Brain microvascular endothelial cell (primary cell): ENCODE measurements at regions not wholly inside any gene's neighbourhood (a gene's known extent, or its start where the extent isn't known, plus 50 kb on each side); places are given as distances from the start of the nearest gene placed in this dataset.
A peak's percentile ranks its signal among the peaks of the same experiment; 100 is the strongest.
"Not testable (repeated sequence)": the region's sequence is repeated elsewhere in the genome, so short reads cannot be mapped to it uniquely, and the experiment has no call there.

Experiments used
- DNase-seq: peaks from one replicate; pipeline ENCODE4 v3.0.0-alpha.2; 2020
- H3K27ac ChIP-seq: fragments of 250-450 bp; sonication (Bioruptor Pico); 2 replicates; pipeline ENCODE4 v1.5.1; 2020; ENCODE audit warnings: mild to moderate bottlenecking, moderate library complexity
- H3K27me3 ChIP-seq: fragments of 250-450 bp; sonication (Bioruptor Pico); replicated peaks from 2 replicates; pipeline ENCODE4 v1.5.1; 2020; ENCODE audit warnings: mild to moderate bottlenecking
- H3K36me3 ChIP-seq: fragments of 250-450 bp; sonication (Bioruptor Pico); replicated peaks from 2 replicates; pipeline ENCODE4 v1.5.1; 2020; ENCODE audit warnings: mild to moderate bottlenecking
- H3K4me3 ChIP-seq: 2 replicates; pipeline ENCODE4 v1.5.1; 2011; ENCODE audit warnings: low read depth, mild to moderate bottlenecking, control low read depth, low read length, moderate library complexity
- in situ Hi-C: cut with HindIII; loops from 2 replicates; pipeline ENCODE4 v1.10.0; 2017; ENCODE audit warnings: low sequenced_read_pairs, low pct_ligation_motif_present
- TF ChIP-seq, protein P1 (sequence below): IDR thresholded peaks from 2 replicates; pipeline ENCODE4 v1.5.1; 2011; ENCODE audit warnings: low read depth, mild to moderate bottlenecking, moderate library complexity, low read length, control low read depth, inconsistent platforms; ENCODE audit errors: missing control alignments

GRCh38 chr14:49286257-49286983 is 299.8 kb downstream of the RPS29 start:
- TF ChIP-seq, protein P1, sequence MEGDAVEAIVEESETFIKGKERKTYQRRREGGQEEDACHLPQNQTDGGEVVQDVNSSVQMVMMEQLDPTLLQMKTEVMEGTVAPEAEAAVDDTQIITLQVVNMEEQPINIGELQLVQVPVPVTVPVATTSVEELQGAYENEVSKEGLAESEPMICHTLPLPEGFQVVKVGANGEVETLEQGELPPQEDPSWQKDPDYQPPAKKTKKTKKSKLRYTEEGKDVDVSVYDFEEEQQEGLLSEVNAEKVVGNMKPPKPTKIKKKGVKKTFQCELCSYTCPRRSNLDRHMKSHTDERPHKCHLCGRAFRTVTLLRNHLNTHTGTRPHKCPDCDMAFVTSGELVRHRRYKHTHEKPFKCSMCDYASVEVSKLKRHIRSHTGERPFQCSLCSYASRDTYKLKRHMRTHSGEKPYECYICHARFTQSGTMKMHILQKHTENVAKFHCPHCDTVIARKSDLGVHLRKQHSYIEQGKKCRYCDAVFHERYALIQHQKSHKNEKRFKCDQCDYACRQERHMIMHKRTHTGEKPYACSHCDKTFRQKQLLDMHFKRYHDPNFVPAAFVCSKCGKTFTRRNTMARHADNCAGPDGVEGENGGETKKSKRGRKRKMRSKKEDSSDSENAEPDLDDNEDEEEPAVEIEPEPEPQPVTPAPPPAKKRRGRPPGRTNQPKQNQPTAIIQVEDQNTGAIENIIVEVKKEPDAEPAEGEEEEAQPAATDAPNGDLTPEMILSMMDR, result no peak
- no peak for DNase-seq
- no peak overlapping the region for H3K4me3 ChIP-seq
- in situ Hi-C loops, result no loop called here
- H3K27me3 ChIP-seq, result no peaks in the 10 kb centered on the region
- no peak overlapping the region for H3K27ac ChIP-seq
- H3K36me3 ChIP-seq, result no peaks in the 10 kb centered on the region

DNA sequence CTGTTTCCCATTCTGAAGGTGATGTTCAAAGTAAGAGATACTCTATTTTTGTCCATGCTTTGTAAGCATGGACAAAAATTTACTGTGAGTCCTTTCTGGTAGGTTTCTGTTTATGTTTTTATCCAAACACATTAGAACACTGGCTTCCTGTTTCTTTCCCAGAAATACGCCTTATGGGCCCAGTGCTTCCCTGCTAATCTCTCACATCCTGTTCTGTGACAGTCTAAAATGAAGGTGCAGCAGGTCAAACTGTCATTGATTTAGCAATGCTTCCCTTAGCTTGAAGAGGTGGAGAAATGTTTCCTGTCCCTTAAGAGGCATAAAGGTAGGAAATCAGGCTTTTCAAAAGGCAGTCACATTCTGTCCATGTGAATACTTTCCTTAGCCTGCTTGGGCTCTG is 305.6 kb downstream of the RPS29 start:
- Histone ChIP-seq H3K27me3 (no peaks in the 10 kb centered on the region), H3K36me3 (no peaks in the 10 kb centered on the region), H3K4me3 (no peak overlapping the region), H3K27ac (no peak overlapping the region)
- no peak for DNase-seq
- in situ Hi-C loops, result no loop called here
- TF ChIP-seq, protein P1, result no peak

DNA sequence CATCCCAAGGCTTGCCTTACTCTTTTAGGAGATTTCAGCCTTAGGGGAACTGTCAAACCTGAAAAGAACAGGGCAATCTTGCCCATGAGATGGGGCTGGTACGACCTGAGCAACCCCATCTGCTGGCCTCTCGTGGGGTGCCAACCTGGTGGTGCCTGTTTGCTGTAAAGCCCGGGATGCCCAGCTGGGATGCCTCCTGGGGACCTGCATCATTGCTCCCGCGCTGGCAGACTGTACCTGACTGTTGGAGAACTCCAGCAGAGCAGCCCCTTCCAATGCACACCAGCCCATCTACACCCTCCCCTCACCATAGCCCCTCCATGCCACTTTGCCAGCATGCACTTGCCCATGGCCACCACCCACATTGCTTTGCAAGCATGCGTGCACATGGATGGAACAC is 335.7 kb downstream of the RPS29 start:
- H3K27me3 ChIP-seq, result no peaks in the 10 kb centered on the region
- in situ Hi-C loops, result no loop called here
- H3K27ac ChIP-seq, result no peak overlapping the region
- H3K36me3 ChIP-seq, result no peaks in the 10 kb centered on the region
- no peak overlapping the region for H3K4me3 ChIP-seq
- no peak for DNase-seq
- TF ChIP-seq, protein P1, result no peak

DNA sequence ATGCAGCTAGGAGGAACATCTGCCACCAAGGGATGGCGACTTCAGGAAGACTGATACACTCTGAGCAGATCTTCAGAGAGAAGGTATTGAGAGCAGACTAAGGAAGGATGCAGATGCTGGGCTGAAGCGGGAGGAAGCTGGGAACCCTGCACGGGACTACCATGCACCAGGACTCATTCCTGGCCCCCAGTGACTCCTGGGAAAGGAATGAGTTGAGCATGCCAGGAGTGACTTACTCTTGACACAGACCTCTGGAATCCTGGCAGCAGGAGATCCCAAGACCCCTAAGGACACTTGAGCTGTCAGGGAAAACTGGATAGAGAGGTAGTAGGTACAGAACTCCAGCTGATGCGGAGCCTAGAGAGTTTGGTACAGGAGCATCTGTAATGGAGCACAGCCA is 336.1 kb downstream of the RPS29 start:
- no peaks in the 10 kb centered on the region for H3K36me3 ChIP-seq
- no peak overlapping the region for H3K27ac ChIP-seq
- in situ Hi-C loops, result no loop called here
- no peak overlapping the region for H3K4me3 ChIP-seq
- TF ChIP-seq, protein P1, result no peak
- no peaks in the 10 kb centered on the region for H3K27me3 ChIP-seq
- DNase-seq, result peak; percentile 11

DNA sequence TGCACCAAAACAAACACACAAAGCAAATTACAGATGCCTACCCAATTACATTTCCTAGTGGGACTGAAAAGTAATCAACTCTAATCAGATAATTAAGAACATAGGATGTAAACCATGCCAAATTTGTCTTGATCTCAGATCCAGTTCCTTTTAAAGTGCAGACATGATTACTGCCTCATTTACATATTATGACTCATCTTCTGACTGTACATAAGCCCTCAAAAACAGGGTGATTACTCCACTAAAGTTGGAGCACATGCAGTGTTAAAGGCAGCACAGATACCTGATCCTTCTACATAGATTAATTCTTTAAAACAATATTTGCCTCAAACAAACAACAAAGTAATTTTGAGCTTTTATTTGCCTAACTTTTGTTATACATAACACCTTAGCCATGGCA is 337.2 kb downstream of the RPS29 start:
- Histone ChIP-seq H3K27ac (no peak overlapping the region), H3K27me3 (no peaks in the 10 kb centered on the region), H3K4me3 (no peak overlapping the region), H3K36me3 (no peaks in the 10 kb centered on the region)
- TF ChIP-seq, protein P1, result no peak
- DNase-seq, result no peak
- in situ Hi-C loops, result no loop called here

DNA sequence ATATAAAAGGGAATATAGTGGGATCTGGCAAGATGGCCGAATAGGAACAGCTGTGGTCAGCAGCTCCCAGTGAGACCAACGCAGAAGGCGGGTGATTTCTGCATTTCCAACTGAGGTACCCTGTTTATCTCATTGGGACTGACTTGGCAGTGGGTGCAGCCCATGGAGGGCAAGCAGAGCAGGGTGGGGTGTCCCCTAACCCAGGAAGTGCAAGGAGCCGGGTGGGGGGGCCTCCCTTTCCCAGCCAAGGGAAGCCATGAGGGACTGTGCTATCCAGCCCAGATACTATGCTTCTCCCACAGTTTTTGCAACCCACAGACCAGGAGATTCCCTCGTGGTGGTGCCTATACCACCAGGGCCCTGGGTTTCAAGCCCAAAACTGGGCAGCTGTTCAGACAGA is 342.4 kb downstream of the RPS29 start:
- in situ Hi-C loops, H3K36me3 ChIP-seq, H3K27me3 ChIP-seq, DNase-seq, H3K27ac ChIP-seq, H3K4me3 ChIP-seq: not testable (repeated sequence)
